ENCODE measurements at regions not wholly inside any gene's neighbourhood (a gene's known extent, or its start where the extent isn't known, plus 50 kb on each side); places are given as distances from the start of the nearest gene placed in this dataset.

- TF ChIP-seq CTCF (optimal IDR thresholded peaks at IDR 0.05 in 1 of 3, IDR thresholded peaks at IDR 0.05 in 1 of 3, conservative IDR thresholded peaks at IDR 0.05 in 1 of 3; ENCODE audit: extremely low read depth in 1 of 3, insufficient read depth in 2 of 3, low read length in 3 of 3) (no peak), EZH2 (IDR thresholded peaks at IDR 0.05; ENCODE audit: low read length) (no peak)
Measured at GRCh38 chr9:22773501-22774220, 327.0 kb downstream of the DMRTA1 start.
